Fibroblast of lung (primary cell): ENCODE measurements at regions not wholly inside any gene's neighbourhood (a gene's known extent, or its start where the extent isn't known, plus 50 kb on each side); places are given as distances from the start of the nearest gene placed in this dataset.

ENCODE experiments used
- EZH2 ChIP-seq: IDR thresholded peaks from 2 replicates; pipeline ENCODE4 v1.5.1; 2012; ENCODE audit warnings: low read length, control low read depth, mild to moderate bottlenecking; ENCODE audit errors: missing control alignments
- TF ChIP-seq, protein P1 (sequence below), 2 donors: IDR thresholded peaks in 1 of 2; conservative IDR thresholded peaks in 1 of 2; 1 replicate in 1 of 2; 2 replicates in 1 of 2; pipeline ENCODE4 v1.5.1; 2011 to 2012; ENCODE audit warnings: low read length in 2 of 2, control low read depth in 1 of 2, inconsistent platforms in 1 of 2, low read depth in 1 of 2, mild to moderate bottlenecking in 1 of 2

DNA sequence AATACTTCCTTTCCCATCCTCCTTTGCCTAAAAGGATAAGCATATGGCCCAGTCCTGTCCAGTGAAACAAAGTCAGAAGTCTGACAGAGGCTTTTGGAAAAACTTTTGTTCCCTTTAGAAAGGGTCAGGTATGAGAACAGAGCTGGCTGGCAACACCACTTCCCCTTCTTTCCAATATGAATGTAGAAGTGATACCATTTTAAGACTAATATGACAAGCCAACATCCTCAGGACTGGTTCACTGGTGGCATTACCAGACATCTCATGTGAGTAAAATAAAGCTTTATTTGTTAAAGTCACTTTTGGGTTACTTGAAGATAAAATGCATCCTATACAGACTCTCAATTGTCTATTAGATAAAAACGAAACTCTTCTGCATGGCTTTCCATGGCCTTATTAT, 83.6 kb upstream of the PTCHD1 start:
- TF ChIP-seq, protein P1, sequence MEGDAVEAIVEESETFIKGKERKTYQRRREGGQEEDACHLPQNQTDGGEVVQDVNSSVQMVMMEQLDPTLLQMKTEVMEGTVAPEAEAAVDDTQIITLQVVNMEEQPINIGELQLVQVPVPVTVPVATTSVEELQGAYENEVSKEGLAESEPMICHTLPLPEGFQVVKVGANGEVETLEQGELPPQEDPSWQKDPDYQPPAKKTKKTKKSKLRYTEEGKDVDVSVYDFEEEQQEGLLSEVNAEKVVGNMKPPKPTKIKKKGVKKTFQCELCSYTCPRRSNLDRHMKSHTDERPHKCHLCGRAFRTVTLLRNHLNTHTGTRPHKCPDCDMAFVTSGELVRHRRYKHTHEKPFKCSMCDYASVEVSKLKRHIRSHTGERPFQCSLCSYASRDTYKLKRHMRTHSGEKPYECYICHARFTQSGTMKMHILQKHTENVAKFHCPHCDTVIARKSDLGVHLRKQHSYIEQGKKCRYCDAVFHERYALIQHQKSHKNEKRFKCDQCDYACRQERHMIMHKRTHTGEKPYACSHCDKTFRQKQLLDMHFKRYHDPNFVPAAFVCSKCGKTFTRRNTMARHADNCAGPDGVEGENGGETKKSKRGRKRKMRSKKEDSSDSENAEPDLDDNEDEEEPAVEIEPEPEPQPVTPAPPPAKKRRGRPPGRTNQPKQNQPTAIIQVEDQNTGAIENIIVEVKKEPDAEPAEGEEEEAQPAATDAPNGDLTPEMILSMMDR (conservative IDR thresholded peaks at IDR 0.05 in 1 of 2, IDR thresholded peaks at IDR 0.05 in 1 of 2; ENCODE audit: low read depth in 1 of 2, low read length in 2 of 2) = no peak
- no peak for TF ChIP-seq EZH2
